GM23338 (cell line): ENCODE measurements at regions not wholly inside any gene's neighbourhood (a gene's known extent, or its start where the extent isn't known, plus 50 kb on each side); places are given as distances from the start of the nearest gene placed in this dataset.

ENCODE experiments used
- ATAC-seq: fragments of 200-7000 bp; cut with Tn5 transposase; 3 replicates; pipeline ENCODE4 v1.9.1; 2020
- DNase-seq: peaks from one replicate; pipeline ENCODE4 v3.0.0-alpha.2; 2015; ENCODE audit warnings: low spot score
- H2AFZ ChIP-seq: fragments of 200-600 bp; sonication (generic); 2 replicates; pipeline ENCODE4 v1.8.0; 2016; ENCODE audit warnings: antibody characterized with exemption, mild to moderate bottlenecking, moderate library complexity
- H3F3A ChIP-seq: fragments of 200-600 bp; sonication (generic); replicated peaks from 2 replicates; pipeline ENCODE4 v1.8.0; 2017; ENCODE audit warnings: antibody characterized with exemption, mixed run types, low read depth
- H3K27ac ChIP-seq: fragments of 200-600 bp; sonication (generic); 2 replicates; pipeline ENCODE4 v1.6.1; 2016; ENCODE audit warnings: low read depth
- H3K27me3 ChIP-seq: fragments of 200-600 bp; sonication (generic); 2 replicates; pipeline ENCODE4 v1.8.0; 2016; ENCODE audit warnings: mild to moderate bottlenecking, mixed run types, moderate library complexity; ENCODE audit not compliant: insufficient read depth
- H3K36me3 ChIP-seq: fragments of 200-600 bp; sonication (generic); 2 replicates; pipeline ENCODE4 v1.8.0; 2016; ENCODE audit warnings: mild to moderate bottlenecking; ENCODE audit not compliant: insufficient read depth
- H3K4me1 ChIP-seq: fragments of 200-600 bp; sonication (generic); 2 replicates; pipeline ENCODE4 v1.8.0; 2016; ENCODE audit warnings: mild to moderate bottlenecking, moderate library complexity; ENCODE audit not compliant: insufficient read depth
- H3K4me2 ChIP-seq: fragments of 200-600 bp; sonication (generic); 2 replicates; pipeline ENCODE4 v1.7.1; 2017; ENCODE audit warnings: mixed run types
- H3K4me3 ChIP-seq: fragments of 200-600 bp; sonication (generic); 2 replicates; pipeline ENCODE4 v1.6.1; 2016; ENCODE audit warnings: mixed run types
- H3K79me2 ChIP-seq: fragments of 200-600 bp; sonication (generic); replicated peaks from 2 replicates; pipeline ENCODE4 v1.8.0; 2017; ENCODE audit warnings: mild to moderate bottlenecking; ENCODE audit not compliant: insufficient read depth
- H3K9me2 ChIP-seq: fragments of 200-600 bp; sonication (generic); 2 replicates; pipeline ENCODE4 v1.8.0; 2017; ENCODE audit not compliant: insufficient read depth
- H4K20me1 ChIP-seq: fragments of 200-600 bp; sonication (generic); replicated peaks from 2 replicates; pipeline ENCODE4 v1.8.0; 2017; ENCODE audit warnings: mild to moderate bottlenecking; ENCODE audit not compliant: insufficient read depth
- H3K27ac Mint-ChIP-seq: 2 replicates; pipeline ENCODE4 v1.8.0; 2020; ENCODE audit warnings: inconsistent platforms, mild to moderate bottlenecking, moderate library complexity, mixed read lengths
- H3K27me3 Mint-ChIP-seq: 3 replicates; pipeline ENCODE4 v1.8.0; 2022; ENCODE audit warnings: low read depth, mild to moderate bottlenecking, moderate library complexity, mixed read lengths, inconsistent platforms; ENCODE audit not compliant: insufficient read depth, poor library complexity
- H3K36me3 Mint-ChIP-seq: 3 replicates; pipeline ENCODE4 v1.8.0; 2021; ENCODE audit warnings: low read depth, mild to moderate bottlenecking, inconsistent platforms, moderate library complexity, mixed read lengths
- H3K4me1 Mint-ChIP-seq: 3 replicates; pipeline ENCODE4 v1.8.0; 2020; ENCODE audit warnings: mild to moderate bottlenecking, inconsistent platforms, mixed read lengths
- H3K4me3 Mint-ChIP-seq: 3 replicates; pipeline ENCODE4 v1.8.0; 2021; ENCODE audit warnings: moderate library complexity, mild to moderate bottlenecking, inconsistent platforms, mixed read lengths
- H3K9me3 Mint-ChIP-seq: 3 replicates; pipeline ENCODE4 v1.8.0; 2020; ENCODE audit warnings: moderate library complexity, mild to moderate bottlenecking, inconsistent platforms, mixed read lengths
- CREB1 ChIP-seq: fragments of 250-450 bp; sonication (Bioruptor Pico); IDR thresholded peaks from 2 replicates; pipeline ENCODE4 v1.5.0; 2020; ENCODE audit warnings: low read depth, mild to moderate bottlenecking, moderate library complexity
- EZH2 ChIP-seq: fragments of 200-600 bp; sonication (generic); IDR thresholded peaks from one replicate; pipeline ENCODE4 v1.8.0; 2017; ENCODE audit warnings: antibody characterized with exemption, mild to moderate bottlenecking, low read depth; ENCODE audit not compliant: unreplicated experiment
- JUNB ChIP-seq: IDR thresholded peaks from one replicate; pipeline ENCODE4 v1.6.1; 2016; ENCODE audit warnings: antibody characterized with exemption; ENCODE audit not compliant: unreplicated experiment
- ZNF114 ChIP-seq: fragments of 250-450 bp; sonication (Bioruptor Pico); IDR thresholded peaks from 2 replicates; pipeline ENCODE4 v1.5.0; 2020; ENCODE audit warnings: mild to moderate bottlenecking, moderate library complexity
- TF ChIP-seq, protein P1 (sequence below), 2 experiments: fragments of 200-600 bp in 1 of 2; sonication (generic) in 1 of 2; conservative IDR thresholded peaks; 2 replicates each; pipeline versions ENCODE4 v1.5.1 to v1.6.1; 2016 to 2017; ENCODE audit warnings: antibody characterized with exemption in 2 of 2, low read depth in 2 of 2, mild to moderate bottlenecking in 2 of 2, moderate library complexity in 1 of 2

DNA sequence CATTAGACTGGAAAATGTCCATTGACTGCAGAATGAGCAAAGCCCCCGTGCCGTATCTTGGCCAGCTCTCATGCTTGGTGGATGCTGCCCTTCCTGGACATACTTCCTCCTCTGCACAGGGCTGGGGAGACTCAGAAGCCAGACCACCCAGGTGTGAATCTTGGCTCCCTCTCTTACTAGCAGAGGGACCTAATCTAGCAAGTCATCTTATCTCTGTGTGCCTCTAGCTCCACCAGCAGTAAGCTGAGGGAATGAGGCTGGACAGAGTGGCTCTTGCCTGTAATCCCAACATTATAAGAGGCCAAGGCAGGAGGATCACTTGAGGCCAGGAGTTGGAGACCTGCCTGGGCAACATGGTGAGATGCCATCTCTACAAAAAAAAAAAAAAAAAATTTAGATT is 173.8 kb upstream of the GHITM start:
- H4K20me1 ChIP-seq = no peaks in the 10 kb centered on the region
- TF ChIP-seq, protein P1, sequence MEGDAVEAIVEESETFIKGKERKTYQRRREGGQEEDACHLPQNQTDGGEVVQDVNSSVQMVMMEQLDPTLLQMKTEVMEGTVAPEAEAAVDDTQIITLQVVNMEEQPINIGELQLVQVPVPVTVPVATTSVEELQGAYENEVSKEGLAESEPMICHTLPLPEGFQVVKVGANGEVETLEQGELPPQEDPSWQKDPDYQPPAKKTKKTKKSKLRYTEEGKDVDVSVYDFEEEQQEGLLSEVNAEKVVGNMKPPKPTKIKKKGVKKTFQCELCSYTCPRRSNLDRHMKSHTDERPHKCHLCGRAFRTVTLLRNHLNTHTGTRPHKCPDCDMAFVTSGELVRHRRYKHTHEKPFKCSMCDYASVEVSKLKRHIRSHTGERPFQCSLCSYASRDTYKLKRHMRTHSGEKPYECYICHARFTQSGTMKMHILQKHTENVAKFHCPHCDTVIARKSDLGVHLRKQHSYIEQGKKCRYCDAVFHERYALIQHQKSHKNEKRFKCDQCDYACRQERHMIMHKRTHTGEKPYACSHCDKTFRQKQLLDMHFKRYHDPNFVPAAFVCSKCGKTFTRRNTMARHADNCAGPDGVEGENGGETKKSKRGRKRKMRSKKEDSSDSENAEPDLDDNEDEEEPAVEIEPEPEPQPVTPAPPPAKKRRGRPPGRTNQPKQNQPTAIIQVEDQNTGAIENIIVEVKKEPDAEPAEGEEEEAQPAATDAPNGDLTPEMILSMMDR (conservative IDR thresholded peaks at IDR 0.05; ENCODE audit: low read depth in 2 of 2) = peak; percentile 44 to 70
- no peak for TF ChIP-seq JUNB
- no peak overlapping the region for H3K4me3 Mint-ChIP-seq
- H3K27me3 ChIP-seq = no peaks in the 10 kb centered on the region
- no peaks in the 10 kb centered on the region for H3F3A ChIP-seq
- no peaks in the 10 kb centered on the region; the same call in 1 of the 2 replicates for H3K9me2 ChIP-seq
- H3K27ac Mint-ChIP-seq = no peak overlapping the region
- DNase-seq (peak; percentile 57), ATAC-seq (peak; percentile 81)
- H3K4me3 ChIP-seq = no peak overlapping the region
- H3K9me3 Mint-ChIP-seq = no peaks in the 10 kb centered on the region
- 0 out of 2 replicates have a peak overlapping the region, but pooled peaks have one; percentile 28 for H2AFZ ChIP-seq
- no peaks in the 10 kb centered on the region for H3K79me2 ChIP-seq
- H3K4me1 ChIP-seq = no peaks in the 10 kb centered on the region
- H3K27ac ChIP-seq = no peak overlapping the region
- H3K27me3 Mint-ChIP-seq = peaks cover 4% of the 10 kb centered on the region
- H3K36me3 ChIP-seq = no peaks in the 10 kb centered on the region
- H3K4me2 ChIP-seq = no peak overlapping the region
- H3K36me3 Mint-ChIP-seq = no peaks in the 10 kb centered on the region
- peaks cover 4% of the 10 kb centered on the region; the same call in 2 of the 3 replicates for H3K4me1 Mint-ChIP-seq

DNA sequence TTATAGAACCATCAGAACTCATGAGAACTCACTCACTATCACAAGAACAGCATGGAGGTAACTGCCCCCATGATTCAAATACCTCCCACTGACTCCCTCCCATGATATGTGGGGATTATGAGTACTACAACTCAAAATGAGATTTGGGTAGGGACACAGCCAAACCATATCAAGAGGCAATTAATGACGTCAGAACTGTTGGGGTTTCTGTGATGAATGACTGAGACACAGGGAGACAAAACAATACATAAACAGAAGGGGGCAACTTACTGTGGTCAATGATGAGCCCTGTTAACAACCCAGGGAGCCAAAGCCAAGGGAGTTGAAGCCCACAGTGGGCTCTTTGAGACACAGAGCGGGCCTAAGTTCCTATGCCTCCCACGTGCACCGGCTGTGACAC is 171.3 kb upstream of the GHITM start:
- no peak overlapping the region for H3K4me3 Mint-ChIP-seq
- no peak overlapping the region for H2AFZ ChIP-seq
- no peak overlapping the region for H3K27ac Mint-ChIP-seq
- H3K27me3 ChIP-seq = no peaks in the 10 kb centered on the region
- H3K9me2 ChIP-seq = no peaks in the 10 kb centered on the region; the same call in 1 of the 2 replicates
- H3K27ac ChIP-seq = no peak overlapping the region
- no peaks in the 10 kb centered on the region for H3K36me3 Mint-ChIP-seq
- H3K79me2 ChIP-seq = no peaks in the 10 kb centered on the region
- no peaks in the 10 kb centered on the region for H3F3A ChIP-seq
- no peak overlapping the region for H3K4me2 ChIP-seq
- no peaks in the 10 kb centered on the region for H3K9me3 Mint-ChIP-seq
- ATAC-seq (no peak), DNase-seq (no peak)
- H3K4me1 Mint-ChIP-seq = peaks cover 4% of the 10 kb centered on the region; the same call in 2 of the 3 replicates
- no peaks in the 10 kb centered on the region for H4K20me1 ChIP-seq
- TF ChIP-seq JUNB = no peak
- TF ChIP-seq CREB1 (CRISPR knock-in tag) = no peak
- no peak for TF ChIP-seq EZH2
- no peak overlapping the region for H3K4me3 ChIP-seq
- H3K36me3 ChIP-seq = no peaks in the 10 kb centered on the region
- H3K4me1 ChIP-seq = no peaks in the 10 kb centered on the region
- H3K27me3 Mint-ChIP-seq = peaks cover 4% of the 10 kb centered on the region

DNA sequence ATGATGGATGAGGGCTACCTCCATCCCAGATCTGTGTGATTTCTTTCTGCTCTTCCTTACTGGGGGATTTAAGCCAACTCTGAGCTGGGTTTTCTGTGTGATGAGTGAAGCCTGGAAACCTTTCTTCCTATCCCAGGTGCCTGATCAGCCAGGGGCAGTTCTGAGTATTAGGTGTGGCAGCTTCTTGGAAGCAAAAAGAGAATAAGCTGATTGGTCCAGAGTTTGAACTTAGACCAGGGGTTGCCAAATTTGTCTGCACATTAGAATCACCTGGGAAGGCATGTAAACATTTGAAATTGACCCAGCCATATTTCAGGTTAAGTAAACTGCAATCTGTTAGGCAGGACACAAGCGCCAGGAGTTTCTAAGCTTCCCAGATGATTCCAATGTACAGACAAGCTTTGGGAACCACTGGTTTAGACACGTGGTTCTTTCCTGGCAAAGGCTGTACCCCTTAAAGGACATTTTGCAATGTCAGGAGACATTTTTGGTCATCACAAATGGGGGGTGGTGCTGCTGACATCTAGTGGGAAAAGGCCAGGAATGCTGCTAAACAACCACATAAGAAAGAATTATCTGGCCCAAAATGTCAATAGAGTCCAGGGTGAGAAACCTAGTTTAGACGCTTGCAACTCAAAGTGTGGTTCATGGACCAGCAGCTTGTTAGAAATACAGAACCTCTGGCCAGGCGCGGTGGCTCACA is 160.5 kb upstream of the GHITM start:
- H3K9me3 Mint-ChIP-seq = peaks cover 4% of the 10 kb centered on the region; the same call in 1 of the 3 replicates
- peaks cover 14% of the 10 kb centered on the region for H3K4me1 Mint-ChIP-seq
- Histone ChIP-seq H3K36me3 (no peaks in the 10 kb centered on the region), H3F3A (no peaks in the 10 kb centered on the region), H2AFZ (peak overlapping the region; percentile 93; the same call in 1 of the 2 replicates), H3K79me2 (no peaks in the 10 kb centered on the region), H3K4me3 (no peak overlapping the region), H3K27ac (no peak overlapping the region), H4K20me1 (no peaks in the 10 kb centered on the region), H3K9me2 (peaks cover 3% of the 10 kb centered on the region; the same call in 1 of the 2 replicates), H3K4me2 (no peak overlapping the region), H3K4me1 (peaks cover 6% of the 10 kb centered on the region; the same call in 1 of the 2 replicates), H3K27me3 (no peaks in the 10 kb centered on the region)
- no peaks in the 10 kb centered on the region; the same call in 2 of the 3 replicates for H3K36me3 Mint-ChIP-seq
- H3K27me3 Mint-ChIP-seq = no peaks in the 10 kb centered on the region
- TF ChIP-seq, protein P1 (conservative IDR thresholded peaks at IDR 0.05; ENCODE audit: low read depth in 2 of 2) = peak; percentile 40 to 52
- no peak for TF ChIP-seq ZNF114 (CRISPR knock-in tag)
- H3K27ac Mint-ChIP-seq = no peak overlapping the region
- ATAC-seq (no peak), DNase-seq (no peak)
- H3K4me3 Mint-ChIP-seq = no peak overlapping the region
